ENCODE measurements at regions not wholly inside any gene's neighbourhood (a gene's known extent, or its start where the extent isn't known, plus 50 kb on each side); places are given as distances from the start of the nearest gene placed in this dataset.
"Not testable (repeated sequence)": the region's sequence is repeated elsewhere in the genome, so short reads cannot be mapped to it uniquely, and the experiment has no call there.

DNA sequence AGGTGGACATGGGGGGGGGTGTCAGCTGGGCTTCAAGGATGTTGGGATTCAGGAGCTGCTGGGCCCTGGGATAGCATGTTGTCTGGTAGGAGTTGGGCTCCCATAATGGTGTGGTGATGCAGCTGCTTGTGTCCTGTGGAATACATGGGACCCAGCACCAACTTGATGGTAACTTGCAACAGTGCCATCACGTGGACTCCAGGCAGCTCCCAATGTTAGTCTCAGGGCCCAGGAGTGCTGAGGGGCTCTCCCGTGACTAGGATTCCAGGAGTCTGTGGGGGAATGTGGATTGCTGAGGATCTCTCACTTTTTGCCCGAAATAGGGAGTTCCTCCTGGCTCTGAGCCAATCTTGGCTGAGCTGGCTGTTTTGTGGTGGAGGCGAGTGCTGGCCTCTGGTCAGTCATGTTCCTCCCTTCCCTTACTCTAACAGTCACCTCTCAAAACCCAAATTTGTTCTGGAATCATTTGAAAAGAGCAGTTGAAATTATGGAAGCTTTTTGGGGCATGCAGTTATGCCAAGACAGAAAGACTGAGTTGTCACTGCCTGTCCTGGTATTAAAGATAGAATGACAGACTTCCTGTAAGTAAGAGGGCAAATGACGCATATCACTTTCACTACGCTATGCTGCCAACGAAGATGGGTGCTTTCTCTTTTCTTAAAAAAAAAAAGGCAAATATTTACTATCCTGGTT lies 607.1 kb downstream of the ADCYAP1 start:
- TF ChIP-seq, protein P1, sequence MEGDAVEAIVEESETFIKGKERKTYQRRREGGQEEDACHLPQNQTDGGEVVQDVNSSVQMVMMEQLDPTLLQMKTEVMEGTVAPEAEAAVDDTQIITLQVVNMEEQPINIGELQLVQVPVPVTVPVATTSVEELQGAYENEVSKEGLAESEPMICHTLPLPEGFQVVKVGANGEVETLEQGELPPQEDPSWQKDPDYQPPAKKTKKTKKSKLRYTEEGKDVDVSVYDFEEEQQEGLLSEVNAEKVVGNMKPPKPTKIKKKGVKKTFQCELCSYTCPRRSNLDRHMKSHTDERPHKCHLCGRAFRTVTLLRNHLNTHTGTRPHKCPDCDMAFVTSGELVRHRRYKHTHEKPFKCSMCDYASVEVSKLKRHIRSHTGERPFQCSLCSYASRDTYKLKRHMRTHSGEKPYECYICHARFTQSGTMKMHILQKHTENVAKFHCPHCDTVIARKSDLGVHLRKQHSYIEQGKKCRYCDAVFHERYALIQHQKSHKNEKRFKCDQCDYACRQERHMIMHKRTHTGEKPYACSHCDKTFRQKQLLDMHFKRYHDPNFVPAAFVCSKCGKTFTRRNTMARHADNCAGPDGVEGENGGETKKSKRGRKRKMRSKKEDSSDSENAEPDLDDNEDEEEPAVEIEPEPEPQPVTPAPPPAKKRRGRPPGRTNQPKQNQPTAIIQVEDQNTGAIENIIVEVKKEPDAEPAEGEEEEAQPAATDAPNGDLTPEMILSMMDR (conservative IDR thresholded peaks at IDR 0.05; ENCODE audit: low read length): no peak
- DNase-seq (ENCODE audit: low read depth): no peak
- H3K4me3 ChIP-seq (ENCODE audit: low read length): no peak overlapping the region

GRCh38 chr18:1513519-1513918 lies 608.8 kb downstream of the ADCYAP1 start:
- TF ChIP-seq, protein P1 (conservative IDR thresholded peaks at IDR 0.05; ENCODE audit: low read length): no peak
- no peak overlapping the region for H3K4me3 ChIP-seq (ENCODE audit: low read length)
- DNase-seq (ENCODE audit: low read depth): no peak

- not testable (repeated sequence) for DNase-seq (ENCODE audit: low read depth)
Measured at GRCh38 chr18:1521588-1522248, 617.0 kb downstream of the ADCYAP1 start.

DNA sequence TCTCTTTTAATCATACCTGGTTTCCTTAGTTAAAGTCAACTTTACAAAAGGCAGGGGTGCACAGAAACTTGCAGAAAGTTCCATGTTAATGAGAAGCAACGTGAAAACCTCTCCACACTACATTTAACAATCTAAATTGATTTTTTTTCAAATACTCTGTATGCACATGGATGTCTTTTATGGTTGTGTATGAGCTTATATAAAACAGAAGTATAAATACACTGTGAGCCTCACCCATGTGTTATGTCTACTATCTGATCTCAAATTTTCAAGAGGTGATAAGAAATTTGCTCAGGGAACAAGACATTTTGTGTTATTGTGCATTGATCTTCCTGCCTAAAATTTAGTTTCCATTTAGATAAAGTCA lies 617.6 kb downstream of the ADCYAP1 start:
- DNase-seq (ENCODE audit: low read depth): no peak
- no peak overlapping the region for H3K4me3 ChIP-seq (ENCODE audit: low read length)
- TF ChIP-seq, protein P1 (conservative IDR thresholded peaks at IDR 0.05; ENCODE audit: low read length): no peak

More at GRCh38 chr18:1521588-1522248, 617.0 kb downstream of the ADCYAP1 start:
- not testable (repeated sequence) for H3K4me3 ChIP-seq (ENCODE audit: low read length)

GRCh38 chr18:1526991-1527390 lies 622.3 kb downstream of the ADCYAP1 start:
- TF ChIP-seq, protein P1 (conservative IDR thresholded peaks at IDR 0.05; ENCODE audit: low read length): no peak
- no peak for DNase-seq (ENCODE audit: low read depth)

GRCh38 chr18:1527805-1528204 lies 623.1 kb downstream of the ADCYAP1 start:
- TF ChIP-seq, protein P1 (conservative IDR thresholded peaks at IDR 0.05; ENCODE audit: low read length): no peak
- no peak for DNase-seq (ENCODE audit: low read depth)
- H3K4me3 ChIP-seq (ENCODE audit: low read length): no peak overlapping the region

More at GRCh38 chr18:1526991-1527390, 622.3 kb downstream of the ADCYAP1 start:
- no peak overlapping the region for H3K4me3 ChIP-seq (ENCODE audit: low read length)

- TF ChIP-seq, protein P1 (conservative IDR thresholded peaks at IDR 0.05; ENCODE audit: low read length): no peak
- no peak for DNase-seq (ENCODE audit: low read depth)
- H3K4me3 ChIP-seq (ENCODE audit: low read length): no peak overlapping the region
Measured at GRCh38 chr18:1528447-1528846, 623.8 kb downstream of the ADCYAP1 start.

All from AG10803 (cell line).